ENCODE measurements at regions not wholly inside any gene's neighbourhood (a gene's known extent, or its start where the extent isn't known, plus 50 kb on each side); places are given as distances from the start of the nearest gene placed in this dataset.

GRCh38 chr4:188297873-188298272, 158.6 kb downstream of the TRIML1 start:
- intact Hi-C loops (cut with micrococcal nuclease), result no loop called here
- Mint-ChIP-seq H3K9me3 (peaks cover 32% of the 10 kb centered on the region), H3K36me3 (ENCODE audit: low read depth) (no peaks in the 10 kb centered on the region), H3K4me3 (no peak overlapping the region), H3K27me3 (ENCODE audit: insufficient read depth) (no peaks in the 10 kb centered on the region), H3K27ac (no peak overlapping the region), H3K4me1 (ENCODE audit: low read depth) (no peaks in the 10 kb centered on the region)
- no peak for DNase-seq (ENCODE audit: low spot score)

- H3K4me3 Mint-ChIP-seq, result no peak overlapping the region
- no peaks in the 10 kb centered on the region for H3K27me3 Mint-ChIP-seq (ENCODE audit: insufficient read depth)
- H3K36me3 Mint-ChIP-seq (ENCODE audit: low read depth), result no peaks in the 10 kb centered on the region
- no peak overlapping the region for H3K27ac Mint-ChIP-seq
- H3K9me3 Mint-ChIP-seq, result peaks cover 32% of the 10 kb centered on the region
- H3K4me1 Mint-ChIP-seq (ENCODE audit: low read depth), result no peaks in the 10 kb centered on the region
- intact Hi-C loops (cut with micrococcal nuclease), result no loop called here
- DNase-seq (ENCODE audit: low spot score), result no peak
Observed at GRCh38 chr4:188299161-188299560, 159.9 kb downstream of the TRIML1 start.

DNA sequence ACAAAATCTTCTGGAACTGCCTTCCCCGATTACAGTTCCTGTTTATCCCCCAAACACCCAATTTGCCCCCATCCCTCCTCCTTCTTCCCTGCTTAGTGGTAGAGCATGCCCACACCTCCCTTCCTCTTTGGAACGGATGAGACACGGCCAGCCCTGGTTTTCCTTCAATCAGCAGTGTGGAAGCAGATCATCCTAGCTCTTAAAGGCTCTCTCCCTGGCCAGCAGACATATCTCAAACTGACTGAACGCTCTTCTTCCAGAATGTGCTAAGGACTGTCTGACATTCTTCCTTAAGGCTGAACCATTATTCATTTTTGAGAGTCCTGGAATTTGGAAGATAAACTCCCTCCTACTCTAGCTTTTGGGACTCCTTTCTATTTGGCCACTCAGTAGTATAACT, 161.1 kb downstream of the TRIML1 start:
- peaks cover 32% of the 10 kb centered on the region for H3K9me3 Mint-ChIP-seq
- H3K36me3 Mint-ChIP-seq (ENCODE audit: low read depth), result no peaks in the 10 kb centered on the region
- intact Hi-C loops (cut with micrococcal nuclease), result no loop called here
- DNase-seq (ENCODE audit: low spot score), result no peak
- no peak overlapping the region for H3K27ac Mint-ChIP-seq
- no peaks in the 10 kb centered on the region for H3K4me1 Mint-ChIP-seq (ENCODE audit: low read depth)
- H3K27me3 Mint-ChIP-seq (ENCODE audit: insufficient read depth), result no peaks in the 10 kb centered on the region
- no peak overlapping the region for H3K4me3 Mint-ChIP-seq

DNA sequence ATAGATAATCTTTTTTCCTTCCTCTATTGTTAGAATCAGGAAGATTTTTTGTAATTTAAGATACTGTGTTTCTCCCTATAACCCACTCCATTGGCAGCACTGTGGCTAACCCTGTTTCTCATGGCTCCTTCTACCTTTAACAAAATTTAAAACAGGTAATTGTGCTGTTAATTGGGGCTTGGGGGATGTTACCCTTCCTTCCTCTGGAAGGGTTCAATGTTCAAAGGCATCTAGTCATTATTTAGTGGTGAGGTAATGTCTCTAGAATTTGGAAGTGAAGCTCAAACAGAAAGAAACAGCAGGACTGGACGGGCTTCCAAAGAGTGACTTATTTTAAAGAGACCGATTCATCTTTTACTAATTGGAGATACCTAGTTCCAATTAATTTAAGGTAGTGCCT, 166.4 kb downstream of the TRIML1 start:
- intact Hi-C loops (cut with micrococcal nuclease), result no loop called here
- Mint-ChIP-seq H3K27ac (no peak overlapping the region), H3K36me3 (ENCODE audit: low read depth) (no peaks in the 10 kb centered on the region), H3K9me3 (peaks cover 24% of the 10 kb centered on the region), H3K4me1 (ENCODE audit: low read depth) (no peaks in the 10 kb centered on the region), H3K27me3 (ENCODE audit: insufficient read depth) (no peaks in the 10 kb centered on the region), H3K4me3 (no peak overlapping the region)
- no peak for DNase-seq (ENCODE audit: low spot score)

- no peak for DNase-seq (ENCODE audit: low spot score)
- intact Hi-C loops (cut with micrococcal nuclease), result no loop called here
- Mint-ChIP-seq H3K36me3 (ENCODE audit: low read depth) (no peaks in the 10 kb centered on the region), H3K9me3 (peaks cover 11% of the 10 kb centered on the region), H3K4me1 (ENCODE audit: low read depth) (no peaks in the 10 kb centered on the region), H3K27me3 (ENCODE audit: insufficient read depth) (no peaks in the 10 kb centered on the region), H3K27ac (no peak overlapping the region), H3K4me3 (no peak overlapping the region)
Observed at GRCh38 chr4:188307591-188307990, 168.3 kb downstream of the TRIML1 start.

- H3K27ac Mint-ChIP-seq, result no peak overlapping the region
- H3K27me3 Mint-ChIP-seq (ENCODE audit: insufficient read depth), result no peaks in the 10 kb centered on the region
- no peak overlapping the region for H3K4me3 Mint-ChIP-seq
- H3K4me1 Mint-ChIP-seq (ENCODE audit: low read depth), result no peaks in the 10 kb centered on the region
- H3K36me3 Mint-ChIP-seq (ENCODE audit: low read depth), result no peaks in the 10 kb centered on the region
- peaks cover 11% of the 10 kb centered on the region for H3K9me3 Mint-ChIP-seq
- intact Hi-C loops (cut with micrococcal nuclease), result no loop called here
- DNase-seq (ENCODE audit: low spot score), result no peak
Observed at GRCh38 chr4:188308142-188308541, 168.9 kb downstream of the TRIML1 start.

GRCh38 chr4:188316391-188316790, 177.2 kb downstream of the TRIML1 start:
- Mint-ChIP-seq H3K4me3 (no peak overlapping the region), H3K9me3 (peaks cover 17% of the 10 kb centered on the region), H3K27me3 (ENCODE audit: insufficient read depth) (no peaks in the 10 kb centered on the region), H3K4me1 (ENCODE audit: low read depth) (no peaks in the 10 kb centered on the region), H3K27ac (no peak overlapping the region), H3K36me3 (ENCODE audit: low read depth) (no peaks in the 10 kb centered on the region)
- intact Hi-C loops (cut with micrococcal nuclease), result no loop called here
- DNase-seq (ENCODE audit: low spot score), result no peak

- Mint-ChIP-seq H3K36me3 (ENCODE audit: low read depth) (no peaks in the 10 kb centered on the region), H3K27me3 (ENCODE audit: insufficient read depth) (no peaks in the 10 kb centered on the region), H3K4me1 (ENCODE audit: low read depth) (no peaks in the 10 kb centered on the region), H3K9me3 (peaks cover 6% of the 10 kb centered on the region), H3K4me3 (no peak overlapping the region), H3K27ac (no peak overlapping the region)
- DNase-seq (ENCODE audit: low spot score), result no peak
- intact Hi-C loops (cut with micrococcal nuclease), result no loop called here
Observed at GRCh38 chr4:188328966-188329365, 189.7 kb downstream of the TRIML1 start.

DNA sequence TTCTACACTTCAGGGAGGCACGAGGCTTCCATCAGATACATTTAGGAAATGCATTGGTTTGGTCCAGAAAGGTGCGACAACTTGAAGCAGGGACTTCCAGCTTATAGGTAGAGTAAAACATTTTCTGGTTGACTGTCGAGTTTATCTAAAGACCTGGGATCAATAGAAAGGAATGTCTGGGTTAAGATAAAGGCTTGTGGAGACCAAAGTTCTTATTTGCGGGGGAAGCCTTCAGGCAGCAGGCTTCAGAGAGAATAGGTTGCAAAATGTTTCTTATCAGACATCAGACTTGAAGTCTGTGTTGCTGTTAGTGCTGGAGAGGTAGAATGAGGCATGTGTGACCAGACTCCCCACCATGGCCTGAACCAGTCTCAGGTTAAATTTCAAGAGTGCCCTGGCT, 190.3 kb downstream of the TRIML1 start:
- Mint-ChIP-seq H3K36me3 (ENCODE audit: low read depth) (no peaks in the 10 kb centered on the region), H3K27me3 (ENCODE audit: insufficient read depth) (no peaks in the 10 kb centered on the region), H3K9me3 (peaks cover 6% of the 10 kb centered on the region), H3K27ac (no peak overlapping the region), H3K4me3 (no peak overlapping the region), H3K4me1 (ENCODE audit: low read depth) (no peaks in the 10 kb centered on the region)
- intact Hi-C loops (cut with micrococcal nuclease), result no loop called here
- DNase-seq (ENCODE audit: low spot score), result no peak

GRCh38 chr4:188332265-188332664, 193.0 kb downstream of the TRIML1 start:
- H3K36me3 Mint-ChIP-seq (ENCODE audit: low read depth), result no peaks in the 10 kb centered on the region
- H3K27me3 Mint-ChIP-seq (ENCODE audit: insufficient read depth), result no peaks in the 10 kb centered on the region
- H3K27ac Mint-ChIP-seq, result no peak overlapping the region
- no peaks in the 10 kb centered on the region for H3K4me1 Mint-ChIP-seq (ENCODE audit: low read depth)
- H3K4me3 Mint-ChIP-seq, result no peak overlapping the region
- intact Hi-C loops (cut with micrococcal nuclease), result no loop called here
- H3K9me3 Mint-ChIP-seq, result peaks cover 12% of the 10 kb centered on the region
- no peak for DNase-seq (ENCODE audit: low spot score)

DNA sequence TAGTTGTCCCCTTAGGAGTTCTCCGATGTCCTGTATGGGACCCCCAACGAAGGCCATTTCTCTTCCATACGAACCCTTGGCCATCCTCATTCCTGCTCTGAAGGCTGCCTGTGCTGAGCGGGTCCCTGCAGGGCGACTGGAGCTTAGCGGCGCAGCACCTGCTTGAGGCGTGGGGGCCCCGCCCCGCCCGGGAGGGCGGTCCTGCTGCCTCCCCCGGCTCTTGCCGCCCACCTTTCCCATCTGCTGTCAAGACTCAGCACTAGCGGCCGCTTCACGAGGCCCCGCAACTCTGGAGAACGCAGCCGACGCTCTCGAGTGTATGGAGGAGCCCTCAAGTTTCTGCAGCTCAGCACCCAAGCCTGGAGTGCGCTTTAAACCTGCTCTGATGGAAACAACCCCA, 197.7 kb downstream of the TRIML1 start:
- no peak for DNase-seq (ENCODE audit: low spot score)
- no peaks in the 10 kb centered on the region for H3K36me3 Mint-ChIP-seq (ENCODE audit: low read depth)
- H3K27ac Mint-ChIP-seq, result no peak overlapping the region
- no peaks in the 10 kb centered on the region for H3K4me1 Mint-ChIP-seq (ENCODE audit: low read depth)
- H3K9me3 Mint-ChIP-seq, result peaks cover 14% of the 10 kb centered on the region
- H3K4me3 Mint-ChIP-seq, result no peak overlapping the region
- intact Hi-C loops (cut with micrococcal nuclease), result no loop called here
- no peaks in the 10 kb centered on the region for H3K27me3 Mint-ChIP-seq (ENCODE audit: insufficient read depth)

- H3K9me3 Mint-ChIP-seq, result peaks cover 22% of the 10 kb centered on the region
- intact Hi-C loops (cut with micrococcal nuclease), result no loop called here
- no peak for DNase-seq (ENCODE audit: low spot score)
- H3K4me1 Mint-ChIP-seq (ENCODE audit: low read depth), result no peaks in the 10 kb centered on the region
- no peak overlapping the region for H3K27ac Mint-ChIP-seq
- no peaks in the 10 kb centered on the region for H3K36me3 Mint-ChIP-seq (ENCODE audit: low read depth)
- no peak overlapping the region for H3K4me3 Mint-ChIP-seq
- H3K27me3 Mint-ChIP-seq (ENCODE audit: insufficient read depth), result no peaks in the 10 kb centered on the region
Observed at GRCh38 chr4:188341428-188341827, 202.2 kb downstream of the TRIML1 start.

GRCh38 chr4:188346171-188346809, 207.0 kb downstream of the TRIML1 start:
- Mint-ChIP-seq H3K27ac (no peak overlapping the region), H3K36me3 (ENCODE audit: low read depth) (no peaks in the 10 kb centered on the region), H3K4me1 (ENCODE audit: low read depth) (no peaks in the 10 kb centered on the region), H3K4me3 (no peak overlapping the region), H3K9me3 (peaks cover 23% of the 10 kb centered on the region), H3K27me3 (ENCODE audit: insufficient read depth) (no peaks in the 10 kb centered on the region)
- intact Hi-C loops (cut with micrococcal nuclease), result no loop called here
- DNase-seq (ENCODE audit: low spot score), result no peak

- intact Hi-C loops (cut with micrococcal nuclease), result no loop called here
- no peak for DNase-seq (ENCODE audit: low spot score)
- no peaks in the 10 kb centered on the region for H3K27me3 Mint-ChIP-seq (ENCODE audit: insufficient read depth)
- H3K27ac Mint-ChIP-seq, result no peak overlapping the region
- H3K9me3 Mint-ChIP-seq, result peaks cover 22% of the 10 kb centered on the region
- H3K4me1 Mint-ChIP-seq (ENCODE audit: low read depth), result no peaks in the 10 kb centered on the region
- no peak overlapping the region for H3K4me3 Mint-ChIP-seq
- no peaks in the 10 kb centered on the region for H3K36me3 Mint-ChIP-seq (ENCODE audit: low read depth)
Observed at GRCh38 chr4:188347339-188347738, 208.1 kb downstream of the TRIML1 start.

Data from activated T-helper 1 cell treated with anti-CD3 and anti-CD28 coated beads, Interleukin-12 subunit alpha, Interleukin-12 subunit beta, Interleukin-2, Interleukin-4 antibody, amounts not matched to agents 30 ng/mL and 10 ng/mL and 1 ng/mL, durations not matched to agents 14 hours and 24 hours and 36 hours (primary cell).